OCI-LY7 (cell line): ENCODE measurements at regions not wholly inside any gene's neighbourhood (a gene's known extent, or its start where the extent isn't known, plus 50 kb on each side); places are given as distances from the start of the nearest gene placed in this dataset.

Source experiments
- EZH2phosphoT487 ChIP-seq: fragments of 200-600 bp; sonication (generic); IDR thresholded peaks from 2 replicates; pipeline ENCODE4 v1.6.1; 2018; ENCODE audit warnings: low read depth, borderline replicate concordance, mild to moderate bottlenecking, mixed run types, antibody characterized with exemption, low read length, moderate library complexity, mixed read lengths
- TF ChIP-seq, protein P1 (sequence below): fragments of 200-600 bp; sonication (generic); conservative IDR thresholded peaks from 2 replicates; pipeline ENCODE4 v1.5.1; 2014; ENCODE audit warnings: mild to moderate bottlenecking, antibody characterized with exemption, low read length, moderate library complexity, mixed read lengths

DNA sequence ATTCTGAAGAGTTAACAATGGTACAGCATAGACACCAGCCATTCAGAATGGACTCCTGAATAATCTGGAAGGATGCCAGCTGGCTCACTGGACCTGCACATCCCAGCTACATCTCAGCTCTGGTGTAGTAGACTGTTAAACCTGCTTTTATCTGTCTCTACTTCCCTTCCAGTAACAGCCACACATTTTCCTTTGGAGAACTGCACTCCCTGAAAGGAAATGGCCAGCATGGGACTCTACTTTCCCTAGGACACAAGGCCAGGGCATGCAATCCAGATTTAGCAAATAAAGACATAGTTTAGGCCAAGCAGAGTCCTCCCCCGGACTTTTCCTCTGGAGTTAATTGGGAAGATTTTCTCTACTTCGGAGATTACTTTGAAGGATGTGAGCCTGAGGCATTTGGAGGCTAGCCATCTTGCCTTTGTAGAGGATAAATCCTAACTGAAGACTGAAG lies 82.7 kb upstream of the TCF12 start:
- no peak for TF ChIP-seq EZH2phosphoT487
- TF ChIP-seq, protein P1, sequence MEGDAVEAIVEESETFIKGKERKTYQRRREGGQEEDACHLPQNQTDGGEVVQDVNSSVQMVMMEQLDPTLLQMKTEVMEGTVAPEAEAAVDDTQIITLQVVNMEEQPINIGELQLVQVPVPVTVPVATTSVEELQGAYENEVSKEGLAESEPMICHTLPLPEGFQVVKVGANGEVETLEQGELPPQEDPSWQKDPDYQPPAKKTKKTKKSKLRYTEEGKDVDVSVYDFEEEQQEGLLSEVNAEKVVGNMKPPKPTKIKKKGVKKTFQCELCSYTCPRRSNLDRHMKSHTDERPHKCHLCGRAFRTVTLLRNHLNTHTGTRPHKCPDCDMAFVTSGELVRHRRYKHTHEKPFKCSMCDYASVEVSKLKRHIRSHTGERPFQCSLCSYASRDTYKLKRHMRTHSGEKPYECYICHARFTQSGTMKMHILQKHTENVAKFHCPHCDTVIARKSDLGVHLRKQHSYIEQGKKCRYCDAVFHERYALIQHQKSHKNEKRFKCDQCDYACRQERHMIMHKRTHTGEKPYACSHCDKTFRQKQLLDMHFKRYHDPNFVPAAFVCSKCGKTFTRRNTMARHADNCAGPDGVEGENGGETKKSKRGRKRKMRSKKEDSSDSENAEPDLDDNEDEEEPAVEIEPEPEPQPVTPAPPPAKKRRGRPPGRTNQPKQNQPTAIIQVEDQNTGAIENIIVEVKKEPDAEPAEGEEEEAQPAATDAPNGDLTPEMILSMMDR: no peak
